H1 (cell line): ENCODE measurements at regions not wholly inside any gene's neighbourhood (a gene's known extent, or its start where the extent isn't known, plus 50 kb on each side); places are given as distances from the start of the nearest gene placed in this dataset.

Source experiments
- BCL11A ChIP-seq, 2 experiments: IDR thresholded peaks; one replicate each; pipeline ENCODE4 v1.6.1; 2011; ENCODE audit warnings: low read depth in 2 of 2, low read length in 2 of 2, mild to moderate bottlenecking in 2 of 2
- CHD7 ChIP-seq: fragments of 300-600 bp; sonication (generic); IDR thresholded peaks from 2 replicates; pipeline ENCODE4 v1.7.1; 2012; ENCODE audit warnings: low read length, moderate library complexity, mild to moderate bottlenecking, inconsistent platforms; ENCODE audit not compliant: insufficient replicate concordance
- CREB1 ChIP-seq: IDR thresholded peaks from 2 replicates; pipeline ENCODE4 v1.6.1; 2012; ENCODE audit warnings: inconsistent platforms
- JUN ChIP-seq: IDR thresholded peaks from 2 replicates; pipeline ENCODE4 v1.6.1; 2011; ENCODE audit warnings: low read depth, mild to moderate bottlenecking, improper control_type of control experiment, low read length
- RBBP5 ChIP-seq: IDR thresholded peaks from 2 replicates; pipeline ENCODE4 v1.7.1; 2012; ENCODE audit warnings: low read depth, mild to moderate bottlenecking, inconsistent platforms, low read length, moderate library complexity, borderline replicate concordance
- RFX5 ChIP-seq: IDR thresholded peaks from 2 replicates; pipeline ENCODE4 v1.6.1; 2011; ENCODE audit warnings: low read depth, low read length, improper control_type of control experiment, borderline replicate concordance
- RXRA ChIP-seq: IDR thresholded peaks from 2 replicates; pipeline ENCODE4 v1.6.1; 2011; ENCODE audit warnings: low read depth, mild to moderate bottlenecking, low read length, moderate library complexity; ENCODE audit not compliant: insufficient read depth
- SIX5 ChIP-seq: IDR thresholded peaks from 2 replicates; pipeline ENCODE4 v1.6.1; 2011; ENCODE audit warnings: mild to moderate bottlenecking, low read depth, low read length

- TF ChIP-seq CHD7 (no peak), RBBP5 (no peak), SIX5 (no peak), BCL11A (IDR thresholded peaks at IDR 0.05; ENCODE audit: low read depth in 2 of 2, low read length in 2 of 2) (no peak), CREB1 (no peak), RFX5 (no peak), JUN (no peak), RXRA (no peak)
These were observed 300.9 kb upstream of the SYT4 start (continued) for GRCh38 chr18:43578211-43578610.
